HUES6 (cell line): ENCODE measurements at regions not wholly inside any gene's neighbourhood (a gene's known extent, or its start where the extent isn't known, plus 50 kb on each side); places are given as distances from the start of the nearest gene placed in this dataset.

Experiments used
- H3K27ac ChIP-seq: 2 replicates; pipeline ENCODE4 v1.7.0; 2013; ENCODE audit warnings: low read depth, mild to moderate bottlenecking, low read length, inconsistent platforms
- H3K27me3 ChIP-seq: 2 replicates; pipeline ENCODE4 v1.6.1; 2013; ENCODE audit warnings: low read length; ENCODE audit not compliant: control insufficient read depth, insufficient read depth
- H3K36me3 ChIP-seq: 2 replicates; pipeline ENCODE4 v1.6.1; 2013; ENCODE audit warnings: low read length; ENCODE audit not compliant: control insufficient read depth, insufficient read depth
- H3K4me1 ChIP-seq: 2 replicates; pipeline ENCODE4 v1.6.1; 2013; ENCODE audit warnings: low read length; ENCODE audit not compliant: control insufficient read depth, insufficient read depth
- H3K4me3 ChIP-seq: 2 replicates; pipeline ENCODE4 v1.5.1; 2013; ENCODE audit warnings: low read depth, low read length
- H3K9ac ChIP-seq: one replicate; pipeline ENCODE4 v1.6.1; 2013; ENCODE audit warnings: mild to moderate bottlenecking, low read length
- H3K9me3 ChIP-seq: 2 replicates; pipeline ENCODE4 v1.6.1; 2013; ENCODE audit warnings: low read depth, low read length; ENCODE audit not compliant: control insufficient read depth, insufficient read depth

GRCh38 chr17:12365805-12366204 lies 299.9 kb upstream of the MYOCD start:
- Histone ChIP-seq H3K36me3 (no peaks in the 10 kb centered on the region), H3K4me3 (no peak overlapping the region), H3K4me1 (no peaks in the 10 kb centered on the region), H3K27me3 (no peaks in the 10 kb centered on the region), H3K9ac (no peak overlapping the region), H3K27ac (no peak overlapping the region), H3K9me3 (peaks cover 5% of the 10 kb centered on the region; the same call in 1 of the 2 replicates)

GRCh38 chr17:12369065-12369464 lies 296.6 kb upstream of the MYOCD start:
- Histone ChIP-seq H3K9me3 (peaks cover 5% of the 10 kb centered on the region; the same call in 1 of the 2 replicates), H3K36me3 (no peaks in the 10 kb centered on the region), H3K27me3 (no peaks in the 10 kb centered on the region), H3K27ac (no peak overlapping the region), H3K4me3 (no peak overlapping the region), H3K9ac (no peak overlapping the region), H3K4me1 (no peaks in the 10 kb centered on the region)

GRCh38 chr17:12376276-12376675 lies 289.4 kb upstream of the MYOCD start:
- H3K9ac ChIP-seq: no peak overlapping the region
- H3K9me3 ChIP-seq: peaks cover 7% of the 10 kb centered on the region; the same call in 1 of the 2 replicates
- H3K4me3 ChIP-seq: no peak overlapping the region
- no peaks in the 10 kb centered on the region for H3K4me1 ChIP-seq
- H3K27me3 ChIP-seq: no peaks in the 10 kb centered on the region
- no peak overlapping the region for H3K27ac ChIP-seq
- H3K36me3 ChIP-seq: no peaks in the 10 kb centered on the region

- H3K36me3 ChIP-seq: no peaks in the 10 kb centered on the region
- no peak overlapping the region for H3K9ac ChIP-seq
- H3K27me3 ChIP-seq: no peaks in the 10 kb centered on the region
- no peaks in the 10 kb centered on the region for H3K4me1 ChIP-seq
- H3K9me3 ChIP-seq: no peaks in the 10 kb centered on the region
- H3K4me3 ChIP-seq: no peak overlapping the region
- no peak overlapping the region for H3K27ac ChIP-seq
Observed at GRCh38 chr17:12386225-12386624, 279.5 kb upstream of the MYOCD start.

GRCh38 chr17:12388226-12388625 lies 277.5 kb upstream of the MYOCD start:
- Histone ChIP-seq H3K27ac (no peak overlapping the region), H3K36me3 (no peaks in the 10 kb centered on the region), H3K4me1 (no peaks in the 10 kb centered on the region), H3K9ac (no peak overlapping the region), H3K4me3 (no peak overlapping the region), H3K9me3 (no peaks in the 10 kb centered on the region), H3K27me3 (no peaks in the 10 kb centered on the region)

- H3K36me3 ChIP-seq: no peaks in the 10 kb centered on the region
- no peak overlapping the region for H3K9ac ChIP-seq
- no peaks in the 10 kb centered on the region for H3K4me1 ChIP-seq
- no peak overlapping the region for H3K4me3 ChIP-seq
- no peaks in the 10 kb centered on the region for H3K9me3 ChIP-seq
- no peak overlapping the region for H3K27ac ChIP-seq
- H3K27me3 ChIP-seq: no peaks in the 10 kb centered on the region
Observed at GRCh38 chr17:12389421-12389820, 276.3 kb upstream of the MYOCD start.

GRCh38 chr17:12390631-12391030 lies 275.1 kb upstream of the MYOCD start:
- no peaks in the 10 kb centered on the region for H3K9me3 ChIP-seq
- H3K27me3 ChIP-seq: no peaks in the 10 kb centered on the region
- H3K27ac ChIP-seq: no peak overlapping the region
- H3K9ac ChIP-seq: no peak overlapping the region
- H3K4me3 ChIP-seq: no peak overlapping the region
- H3K4me1 ChIP-seq: no peaks in the 10 kb centered on the region
- no peaks in the 10 kb centered on the region for H3K36me3 ChIP-seq

- Histone ChIP-seq H3K9ac (no peak overlapping the region), H3K27ac (no peak overlapping the region)
Observed at GRCh38 chr17:12391468-12391867, 274.2 kb upstream of the MYOCD start.

GRCh38 chr17:12395733-12396354 lies 269.8 kb upstream of the MYOCD start:
- no peaks in the 10 kb centered on the region for H3K27me3 ChIP-seq
- H3K36me3 ChIP-seq: no peaks in the 10 kb centered on the region
- H3K9ac ChIP-seq: no peak overlapping the region
- no peaks in the 10 kb centered on the region for H3K4me1 ChIP-seq
- H3K27ac ChIP-seq: no peak overlapping the region
- no peak overlapping the region for H3K4me3 ChIP-seq
- H3K9me3 ChIP-seq: no peaks in the 10 kb centered on the region

More at GRCh38 chr17:12391468-12391867, 274.2 kb upstream of the MYOCD start:
- no peaks in the 10 kb centered on the region for H3K27me3 ChIP-seq
- no peaks in the 10 kb centered on the region for H3K9me3 ChIP-seq
- H3K4me3 ChIP-seq: no peak overlapping the region
- H3K36me3 ChIP-seq: no peaks in the 10 kb centered on the region
- H3K4me1 ChIP-seq: no peaks in the 10 kb centered on the region

GRCh38 chr17:12398441-12399051 lies 267.1 kb upstream of the MYOCD start:
- no peaks in the 10 kb centered on the region for H3K4me1 ChIP-seq
- H3K9ac ChIP-seq: no peak overlapping the region
- no peaks in the 10 kb centered on the region for H3K36me3 ChIP-seq
- H3K27me3 ChIP-seq: no peaks in the 10 kb centered on the region
- no peaks in the 10 kb centered on the region for H3K9me3 ChIP-seq
- no peak overlapping the region for H3K27ac ChIP-seq
- no peak overlapping the region for H3K4me3 ChIP-seq

- Histone ChIP-seq H3K27ac (no peak overlapping the region), H3K27me3 (no peaks in the 10 kb centered on the region), H3K9ac (no peak overlapping the region), H3K4me1 (peaks cover 7% of the 10 kb centered on the region; the same call in 1 of the 2 replicates), H3K9me3 (no peaks in the 10 kb centered on the region), H3K4me3 (no peak overlapping the region), H3K36me3 (no peaks in the 10 kb centered on the region)
Observed at GRCh38 chr17:12402963-12403622, 262.6 kb upstream of the MYOCD start.
